HEK293T (cell line): ENCODE measurements at regions not wholly inside any gene's neighbourhood (a gene's known extent, or its start where the extent isn't known, plus 50 kb on each side); places are given as distances from the start of the nearest gene placed in this dataset.

Experiments used
- CTCF ChIA-PET: fragments of 350-600 bp; formaldehyde crosslinking; extraction: SDS; loops from one replicate; lab custom pipeline; 2021; ENCODE audit warnings: antibody characterized with exemption, inconsistent platforms; lab: Yijun Ruan, JAX
- POLR2A ChIA-PET: fragments of 350-600 bp; formaldehyde crosslinking; extraction: SDS; loops from one replicate; lab custom pipeline; 2020; ENCODE audit warnings: antibody characterized with exemption, inconsistent platforms; lab: Yijun Ruan, JAX
- DNase-seq: peaks from one replicate; pipeline ENCODE4 v3.0.0; 2012; ENCODE audit warnings: mixed read lengths; ENCODE audit errors: extremely low spot score
- ARNT ChIP-seq: fragments of 450-650 bp; IDR thresholded peaks from 2 replicates; pipeline ENCODE4 v1.6.1; 2017; ENCODE audit warnings: mild to moderate bottlenecking
- BHLHE40 ChIP-seq: fragments of 450-650 bp; IDR thresholded peaks from 2 replicates; pipeline ENCODE4 v1.6.1; 2016; ENCODE audit warnings: mild to moderate bottlenecking, moderate library complexity, borderline replicate concordance
- CTBP1 ChIP-seq: fragments of 450-650 bp; IDR thresholded peaks from 2 replicates; pipeline ENCODE4 v1.6.1; 2016; ENCODE audit warnings: borderline replicate concordance
- ELF4 ChIP-seq: fragments of 450-650 bp; IDR thresholded peaks from 2 replicates; pipeline ENCODE4 v1.6.1; 2017; ENCODE audit warnings: antibody characterized with exemption
- FOXA1 ChIP-seq: fragments of 450-650 bp; IDR thresholded peaks from 2 replicates; pipeline ENCODE4 v1.6.1; 2016; ENCODE audit warnings: mild to moderate bottlenecking
- FOXK2 ChIP-seq: fragments of 450-650 bp; IDR thresholded peaks from 2 replicates; pipeline ENCODE4 v1.6.1; 2016; ENCODE audit warnings: mild to moderate bottlenecking
- FOXM1 ChIP-seq: fragments of 450-650 bp; IDR thresholded peaks from 2 replicates; pipeline ENCODE4 v1.6.1; 2017; ENCODE audit warnings: mild to moderate bottlenecking, borderline replicate concordance
- HDGF ChIP-seq: fragments of 450-650 bp; IDR thresholded peaks from 2 replicates; pipeline ENCODE4 v1.6.1; 2017; ENCODE audit warnings: antibody characterized with exemption, borderline replicate concordance
- L3MBTL2 ChIP-seq: fragments of 450-650 bp; conservative IDR thresholded peaks from 2 replicates; pipeline ENCODE4 v1.6.1; 2016; ENCODE audit warnings: mild to moderate bottlenecking
- LEF1 ChIP-seq: fragments of 450-650 bp; IDR thresholded peaks from 2 replicates; pipeline ENCODE4 v1.6.1; 2017; ENCODE audit warnings: mild to moderate bottlenecking, borderline replicate concordance
- NFRKB ChIP-seq: fragments of 450-650 bp; IDR thresholded peaks from 2 replicates; pipeline ENCODE4 v1.6.1; 2016; ENCODE audit warnings: mild to moderate bottlenecking, moderate library complexity
- PKNOX1 ChIP-seq: fragments of 450-650 bp; IDR thresholded peaks from 2 replicates; pipeline ENCODE4 v1.6.1; 2016
- SP1 ChIP-seq: fragments of 450-650 bp; IDR thresholded peaks from 2 replicates; pipeline ENCODE4 v1.6.1; 2017
- SUZ12 ChIP-seq: fragments of 450-650 bp; IDR thresholded peaks from 2 replicates; pipeline ENCODE4 v1.6.1; 2016; ENCODE audit warnings: mild to moderate bottlenecking
- TARDBP ChIP-seq: fragments of 450-650 bp; IDR thresholded peaks from 2 replicates; pipeline ENCODE4 v1.6.1; 2016
- ZNF384 ChIP-seq: fragments of 450-650 bp; IDR thresholded peaks from 2 replicates; pipeline ENCODE4 v1.6.1; 2016

GRCh38 chr5:66346869-66347268, 202.8 kb downstream of the SREK1 start:
- ChIA-PET CTCF (no interaction called here), POLR2A (no interaction called here)
- DNase-seq: no peak
- no peak for TF ChIP-seq NFRKB
- TF ChIP-seq SUZ12: no peak
- TF ChIP-seq ELF4: no peak
- no peak for TF ChIP-seq SP1
- no peak for TF ChIP-seq BHLHE40
- no peak for TF ChIP-seq HDGF
- TF ChIP-seq FOXM1: no peak
- no peak for TF ChIP-seq ARNT
- no peak for TF ChIP-seq FOXA1
- no peak for TF ChIP-seq CTBP1
- TF ChIP-seq L3MBTL2: no peak
- TF ChIP-seq ZNF384: no peak
- TF ChIP-seq LEF1: no peak
- TF ChIP-seq TARDBP: no peak
- no peak for TF ChIP-seq PKNOX1
- no peak for TF ChIP-seq FOXK2

GRCh38 chr5:66348387-66349125, 204.5 kb downstream of the SREK1 start:
- CTCF ChIA-PET: no interaction called here
- no peak for DNase-seq
- TF ChIP-seq ARNT (no peak), FOXM1 (no peak), L3MBTL2 (no peak), CTBP1 (no peak), TARDBP (no peak), LEF1 (no peak), FOXK2 (no peak), ZNF384 (no peak), PKNOX1 (no peak), NFRKB (no peak), SUZ12 (no peak), BHLHE40 (no peak), SP1 (no peak), ELF4 (no peak)
- POLR2A ChIA-PET: no interaction called here

DNA sequence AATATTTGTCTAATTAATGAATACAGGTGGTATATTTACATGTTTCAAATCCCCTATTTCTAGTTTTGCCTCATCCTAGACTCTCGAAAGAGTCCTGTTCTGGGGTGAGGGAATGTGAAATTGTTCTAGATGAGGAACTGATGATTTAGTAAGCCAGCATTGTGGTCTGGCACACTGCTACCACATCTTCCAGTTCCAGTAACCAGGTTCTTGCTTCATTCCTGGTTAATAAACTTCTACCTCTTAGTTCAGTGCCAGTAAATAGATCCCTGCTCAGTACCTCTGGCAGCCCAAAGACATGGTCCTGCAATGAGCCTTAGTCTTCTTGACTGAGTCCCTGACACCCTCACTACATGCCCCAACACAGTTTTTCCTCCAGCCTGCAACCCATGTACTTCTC, 207.7 kb downstream of the SREK1 start:
- no peak for DNase-seq
- POLR2A ChIA-PET: no interaction called here
- CTCF ChIA-PET: no interaction called here
- TF ChIP-seq SP1: no peak
- no peak for TF ChIP-seq BHLHE40
- TF ChIP-seq ELF4: no peak
- no peak for TF ChIP-seq LEF1
- TF ChIP-seq NFRKB: no peak
- no peak for TF ChIP-seq CTBP1
- TF ChIP-seq L3MBTL2: no peak
- no peak for TF ChIP-seq ARNT
- TF ChIP-seq FOXK2: no peak
- TF ChIP-seq HDGF: no peak
- TF ChIP-seq ZNF384: no peak
- TF ChIP-seq FOXA1: no peak
- no peak for TF ChIP-seq FOXM1
- TF ChIP-seq SUZ12: no peak
- TF ChIP-seq PKNOX1: no peak

DNA sequence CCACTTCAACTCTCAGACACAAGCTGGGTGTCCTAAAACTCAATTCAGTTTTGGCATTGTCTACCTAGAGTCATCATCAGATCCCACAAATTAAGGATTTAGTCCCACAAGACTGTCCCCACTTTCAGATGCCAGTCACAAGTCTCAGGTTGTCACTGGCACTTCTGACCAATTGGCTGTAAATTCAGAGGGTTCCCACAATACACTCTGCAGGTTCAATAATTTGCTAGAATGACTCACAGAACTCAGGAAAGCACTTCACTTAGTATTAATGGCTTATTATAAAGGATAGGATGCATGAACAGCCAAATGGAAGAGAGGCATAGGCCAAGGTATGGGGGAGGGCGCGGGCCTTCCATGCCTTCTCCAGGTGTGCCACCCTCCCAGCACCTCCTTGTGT, 209.1 kb downstream of the SREK1 start:
- DNase-seq: no peak
- no peak for TF ChIP-seq LEF1
- TF ChIP-seq FOXK2: no peak
- TF ChIP-seq ARNT: no peak
- CTCF ChIA-PET: no interaction called here
- POLR2A ChIA-PET: no interaction called here

DNA sequence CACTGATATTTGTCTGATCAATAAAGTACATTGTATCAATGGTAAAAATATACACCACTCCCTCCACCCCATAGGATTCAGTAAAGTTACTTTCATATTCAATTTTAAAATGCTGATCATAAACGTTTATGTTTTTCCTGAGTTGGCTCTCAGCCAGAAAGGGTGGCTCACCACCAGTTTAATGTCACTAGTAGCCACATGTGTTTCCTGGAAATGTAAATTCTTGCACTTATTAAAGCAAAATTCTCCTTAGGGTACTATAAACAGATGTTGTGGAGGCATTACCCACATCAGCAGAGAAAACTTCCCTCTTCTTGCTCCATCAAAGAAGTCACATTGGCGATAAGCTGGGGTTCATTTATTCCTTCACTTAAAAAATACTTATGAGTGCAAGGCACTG, 210.3 kb downstream of the SREK1 start:
- TF ChIP-seq NFRKB (no peak), HDGF (no peak), SP1 (no peak)
- POLR2A ChIA-PET: no interaction called here
- CTCF ChIA-PET: no interaction called here
- no peak for DNase-seq

- DNase-seq: no peak
- POLR2A ChIA-PET: interaction anchor here (1.1 kb wide), 1 partner anchor 19 kb away, joined by 3 read pairs; no protein-coding TSS in a partner anchor
- CTCF ChIA-PET: interaction anchor here (0.7 kb wide), 1 partner anchor 12 kb away, joined by 3 read pairs; no protein-coding TSS in a partner anchor
- TF ChIP-seq FOXM1 (no peak), BHLHE40 (no peak), ELF4 (no peak), FOXA1 (no peak)
Measured at GRCh38 chr5:66356011-66356565, 212.0 kb downstream of the SREK1 start.
